GM23338 (cell line): ENCODE measurements at regions not wholly inside any gene's neighbourhood (a gene's known extent, or its start where the extent isn't known, plus 50 kb on each side); places are given as distances from the start of the nearest gene placed in this dataset.

ENCODE experiments used
- CREB1 ChIP-seq: fragments of 250-450 bp; sonication (Bioruptor Pico); IDR thresholded peaks from 2 replicates; pipeline ENCODE4 v1.5.0; 2020; ENCODE audit warnings: low read depth, mild to moderate bottlenecking, moderate library complexity
- CTCF ChIP-seq, 2 experiments: fragments of 200-600 bp in 1 of 2; sonication (generic) in 1 of 2; conservative IDR thresholded peaks; 2 replicates each; pipeline versions ENCODE4 v1.5.1 to v1.6.1; 2016 to 2017; ENCODE audit warnings: antibody characterized with exemption in 2 of 2, low read depth in 2 of 2, mild to moderate bottlenecking in 2 of 2, moderate library complexity in 1 of 2
- EZH2 ChIP-seq: fragments of 200-600 bp; sonication (generic); IDR thresholded peaks from one replicate; pipeline ENCODE4 v1.8.0; 2017; ENCODE audit warnings: antibody characterized with exemption, mild to moderate bottlenecking, low read depth; ENCODE audit not compliant: unreplicated experiment
- EZH2phosphoT487 ChIP-seq: fragments of 200-600 bp; sonication (generic); IDR thresholded peaks from one replicate; pipeline ENCODE4 v1.8.1; 2018; ENCODE audit warnings: antibody characterized with exemption; ENCODE audit not compliant: unreplicated experiment
- POLR2AphosphoS5 ChIP-seq: IDR thresholded peaks from 2 replicates; pipeline ENCODE4 v1.6.1; 2016; ENCODE audit warnings: antibody characterized with exemption, low read depth
- REST ChIP-seq: IDR thresholded peaks from one replicate; pipeline ENCODE4 v1.6.1; 2018; ENCODE audit warnings: antibody characterized with exemption; ENCODE audit not compliant: unreplicated experiment
- ZNF114 ChIP-seq: fragments of 250-450 bp; sonication (Bioruptor Pico); IDR thresholded peaks from 2 replicates; pipeline ENCODE4 v1.5.0; 2020; ENCODE audit warnings: mild to moderate bottlenecking, moderate library complexity

- TF ChIP-seq CTCF (conservative IDR thresholded peaks at IDR 0.05; ENCODE audit: low read depth in 2 of 2) (no peak), REST (no peak), CREB1 (no peak), POLR2AphosphoS5 (no peak), EZH2 (no peak), ZNF114 (no peak), EZH2phosphoT487 (no peak)
Measured at GRCh38 chr12:69042557-69042956, 109.6 kb upstream of the CPM start.
